ENCODE measurements at regions not wholly inside any gene's neighbourhood (a gene's known extent, or its start where the extent isn't known, plus 50 kb on each side); places are given as distances from the start of the nearest gene placed in this dataset.

- no peak for TF ChIP-seq CREB1 (IDR thresholded peaks at IDR 0.05; ENCODE audit: low read depth)
- TF ChIP-seq RAD21 (IDR thresholded peaks at IDR 0.05; ENCODE audit: low read depth), result no peak
- no peak for TF ChIP-seq CEBPB (IDR thresholded peaks at IDR 0.05)
- TF ChIP-seq EP300 (IDR thresholded peaks at IDR 0.05; ENCODE audit: borderline replicate concordance), result no peak
- TF ChIP-seq YY1 (IDR thresholded peaks at IDR 0.05; ENCODE audit: low read depth), result no peak
- TF ChIP-seq MAX (IDR thresholded peaks at IDR 0.05), result no peak
- no peak for TF ChIP-seq TAF1 (IDR thresholded peaks at IDR 0.05; ENCODE audit: low read depth)
- no peak for TF ChIP-seq USF1 (IDR thresholded peaks at IDR 0.05)
Measured at GRCh38 chr7:57363321-57363720, 86.7 kb upstream of the ZNF716 start.
